GM21723 (cell line): ENCODE measurements at regions not wholly inside any gene's neighbourhood (a gene's known extent, or its start where the extent isn't known, plus 50 kb on each side); places are given as distances from the start of the nearest gene placed in this dataset.

ENCODE experiments used
- ATAC-seq: cut with Tn5 transposase; IDR thresholded peaks from one replicate; pipeline ENCODE4 v1.9.1; 2021; ENCODE audit warnings: mild to moderate bottlenecking, moderate library complexity; ENCODE audit not compliant: unreplicated experiment

- ATAC-seq = no peak
Observed at GRCh38 chr7:136551618-136552017, 316.8 kb upstream of the CHRM2 start.

GRCh38 chr7:136549756-136550155 is 318.7 kb upstream of the CHRM2 start:
- no peak for ATAC-seq

- ATAC-seq = no peak
Observed at GRCh38 chr7:136533732-136534131, 334.7 kb upstream of the CHRM2 start.

GRCh38 chr7:136530831-136531230 is 337.6 kb upstream of the CHRM2 start:
- no peak for ATAC-seq

- no peak for ATAC-seq
Observed at GRCh38 chr7:136528329-136528728, 340.1 kb upstream of the CHRM2 start.

- ATAC-seq = no peak
Observed at GRCh38 chr7:136527554-136527953, 340.9 kb upstream of the CHRM2 start.

- no peak for ATAC-seq
Observed at GRCh38 chr7:136526408-136527105, 341.9 kb upstream of the CHRM2 start.

GRCh38 chr7:136523571-136523970 is 344.9 kb upstream of the CHRM2 start:
- no peak for ATAC-seq

- ATAC-seq = no peak
Observed at GRCh38 chr7:136517971-136518370, 350.5 kb upstream of the CHRM2 start.

GRCh38 chr7:136514776-136515175 is 353.7 kb upstream of the CHRM2 start:
- no peak for ATAC-seq

GRCh38 chr7:136513744-136514143 is 354.7 kb upstream of the CHRM2 start:
- no peak for ATAC-seq

- no peak for ATAC-seq
Observed at GRCh38 chr7:136509466-136509865, 359.0 kb upstream of the CHRM2 start.

GRCh38 chr7:136502162-136502561 is 366.3 kb upstream of the CHRM2 start:
- ATAC-seq = no peak

- ATAC-seq = no peak
Observed at GRCh38 chr7:136501151-136501550, 367.3 kb upstream of the CHRM2 start.

- no peak for ATAC-seq
Observed at GRCh38 chr7:136496551-136496950, 371.9 kb upstream of the CHRM2 start.

- no peak for ATAC-seq
Observed at GRCh38 chr7:136495081-136495480, 373.4 kb upstream of the CHRM2 start.

GRCh38 chr7:136492366-136492765 is 376.1 kb upstream of the CHRM2 start:
- ATAC-seq = no peak

- no peak for ATAC-seq
Observed at GRCh38 chr7:136489808-136490207, 378.6 kb upstream of the CHRM2 start.

GRCh38 chr7:136480901-136481300 is 387.6 kb upstream of the CHRM2 start:
- no peak for ATAC-seq

- ATAC-seq = no peak
Observed at GRCh38 chr7:136479922-136480321, 388.5 kb upstream of the CHRM2 start.

- no peak for ATAC-seq
Observed at GRCh38 chr7:136470179-136470578, 398.3 kb upstream of the CHRM2 start.

- no peak for ATAC-seq
Observed at GRCh38 chr7:136452949-136453348, 415.5 kb upstream of the CHRM2 start.

GRCh38 chr7:136446751-136447150 is 421.7 kb upstream of the CHRM2 start:
- no peak for ATAC-seq
